ENCODE measurements at regions not wholly inside any gene's neighbourhood (a gene's known extent, or its start where the extent isn't known, plus 50 kb on each side); places are given as distances from the start of the nearest gene placed in this dataset.
"Not testable (repeated sequence)": the region's sequence is repeated elsewhere in the genome, so short reads cannot be mapped to it uniquely, and the experiment has no call there.

DNA sequence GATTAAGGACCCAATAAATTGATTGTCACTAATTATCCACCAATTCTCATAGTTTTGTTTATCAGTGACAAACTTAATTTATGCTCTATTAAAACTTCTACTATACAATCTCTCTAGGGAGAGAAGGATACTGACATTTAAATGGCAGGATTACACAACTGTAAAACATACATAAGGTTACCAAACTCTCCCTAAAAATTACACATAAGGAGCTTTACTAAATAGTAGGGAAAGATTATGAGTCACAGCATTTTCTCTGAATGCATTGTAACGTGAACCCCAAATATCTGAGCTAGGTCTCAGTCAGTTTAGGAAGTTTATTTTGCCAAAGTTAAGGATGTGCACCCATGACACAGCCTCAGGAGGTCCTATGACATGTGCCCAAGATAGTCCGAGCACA lies 2140.6 kb downstream of the NCAM2 start:
- DNase-seq (ENCODE audit: low read depth in 2 of 3, low spot score in 1 of 3), result no peak

DNA sequence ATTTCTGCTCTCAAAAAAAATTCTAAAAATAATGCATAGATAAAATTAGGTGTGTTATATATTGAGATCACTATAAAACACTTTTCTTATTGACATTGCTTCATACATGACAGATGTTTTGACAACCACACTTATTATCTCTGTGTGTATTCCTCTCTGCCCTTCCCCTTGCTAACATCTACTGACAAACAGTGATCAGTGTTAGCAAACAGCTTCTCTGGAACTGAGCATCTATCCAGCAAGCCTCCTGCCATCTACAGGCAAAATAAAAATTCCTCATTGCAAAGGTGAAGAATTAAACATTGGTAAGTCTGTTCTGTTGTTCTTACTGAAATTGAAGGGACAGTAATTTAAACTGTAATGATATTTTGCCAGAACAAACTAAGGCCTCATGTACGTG lies 2153.9 kb downstream of the NCAM2 start:
- no peak for DNase-seq (ENCODE audit: low read depth in 2 of 3, low spot score in 1 of 3)

DNA sequence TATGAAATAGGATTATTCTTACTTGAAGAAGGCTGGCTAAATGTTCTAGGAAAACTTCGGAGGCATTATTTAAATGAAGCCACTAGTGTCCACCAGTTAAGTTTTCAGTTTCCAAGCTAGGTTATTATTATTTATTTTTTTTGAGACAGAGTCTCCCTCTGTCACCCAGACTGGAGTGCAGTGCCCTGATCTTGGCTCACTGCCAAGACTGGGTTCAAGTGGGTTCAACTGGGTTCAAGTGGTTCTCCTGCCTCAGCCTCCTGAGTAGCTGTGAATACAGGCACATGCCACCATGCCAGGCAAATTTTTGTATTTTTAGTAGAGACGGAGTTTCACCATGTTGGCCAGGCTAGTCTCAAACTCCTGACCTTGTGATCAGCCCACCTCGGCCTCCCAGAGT lies 2155.6 kb downstream of the NCAM2 start:
- DNase-seq (ENCODE audit: low read depth in 2 of 3, low spot score in 1 of 3), result not testable (repeated sequence)

DNA sequence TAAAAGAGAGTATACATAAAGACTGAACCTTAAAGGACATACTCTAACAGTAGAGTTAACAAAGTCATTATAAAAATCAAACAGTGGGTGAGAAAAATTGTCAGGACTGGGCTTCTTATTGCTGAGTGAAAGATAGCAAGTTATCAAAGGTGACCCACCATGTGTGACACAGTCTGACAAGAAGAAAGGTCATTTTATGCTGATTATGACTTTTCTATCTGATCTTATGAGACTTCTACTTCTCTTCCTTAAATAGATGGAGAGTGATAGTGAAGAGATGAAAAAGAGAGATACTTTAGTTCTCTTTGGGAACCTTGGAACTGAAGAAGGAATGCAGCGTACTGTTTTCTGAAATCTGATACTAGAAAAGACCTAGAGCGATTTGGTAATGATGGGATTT lies 2157.1 kb downstream of the NCAM2 start:
- no peak for DNase-seq (ENCODE audit: low read depth in 2 of 3, low spot score in 1 of 3)

DNA sequence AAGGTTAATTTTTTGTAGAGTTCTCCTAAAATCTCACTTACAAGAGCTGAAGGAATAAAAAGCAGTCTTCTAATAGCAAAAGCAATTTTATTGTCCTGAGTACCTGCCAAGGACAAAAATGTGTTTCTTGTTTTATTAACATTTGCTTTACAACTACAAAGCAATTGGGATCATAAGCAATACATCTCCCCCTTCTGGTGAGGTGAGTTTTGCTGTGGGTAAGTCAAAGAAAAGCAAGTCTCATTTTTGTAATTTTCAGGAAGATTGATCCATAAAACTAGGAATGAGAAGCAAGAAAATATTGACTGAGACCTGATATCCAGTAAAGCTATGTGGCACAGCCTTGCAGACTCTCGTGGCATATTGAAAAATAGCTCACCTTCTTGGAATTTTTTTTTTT lies 2162.7 kb downstream of the NCAM2 start:
- DNase-seq (ENCODE audit: low read depth in 2 of 3, low spot score in 1 of 3), result no peak

DNA sequence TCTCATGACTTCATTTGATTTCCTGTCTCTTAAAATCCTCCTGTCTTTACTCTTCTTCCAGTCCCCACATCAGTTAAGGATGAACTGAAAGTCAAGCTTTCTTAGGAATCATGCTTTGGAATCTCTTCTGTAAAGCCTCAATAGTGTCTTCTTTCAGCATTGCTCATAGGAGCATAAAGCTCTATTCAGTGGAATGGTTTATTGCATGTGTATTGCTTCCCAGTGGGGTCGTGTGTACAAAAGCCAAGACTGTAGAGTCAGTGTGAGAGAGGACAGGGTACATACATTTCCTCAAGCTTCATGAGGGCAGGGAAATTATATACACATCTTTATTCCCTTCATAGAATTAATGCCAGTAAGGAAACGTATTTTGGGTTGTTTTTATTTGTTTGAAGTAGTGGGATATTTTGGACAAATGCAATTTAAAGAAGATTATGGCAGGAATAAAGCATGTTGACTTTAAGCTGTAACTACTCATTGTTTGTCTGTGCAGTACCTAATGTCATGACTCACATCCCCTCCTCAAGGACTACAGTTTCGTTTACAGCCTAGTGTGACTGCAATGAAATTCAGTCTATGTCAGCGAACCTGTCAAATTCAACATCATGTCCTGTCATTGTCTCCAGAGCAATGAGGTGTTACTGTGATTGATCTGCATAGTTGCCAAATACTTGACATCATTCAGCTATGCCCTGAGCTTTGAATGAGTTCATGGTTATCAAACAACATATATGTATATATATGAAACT lies 2164.2 kb downstream of the NCAM2 start:
- DNase-seq (ENCODE audit: low read depth in 2 of 3, low spot score in 1 of 3), result no peak
